ENCODE measurements at regions not wholly inside any gene's neighbourhood (a gene's known extent, or its start where the extent isn't known, plus 50 kb on each side); places are given as distances from the start of the nearest gene placed in this dataset.
A peak's percentile ranks its signal among the peaks of the same experiment; 100 is the strongest.

DNA sequence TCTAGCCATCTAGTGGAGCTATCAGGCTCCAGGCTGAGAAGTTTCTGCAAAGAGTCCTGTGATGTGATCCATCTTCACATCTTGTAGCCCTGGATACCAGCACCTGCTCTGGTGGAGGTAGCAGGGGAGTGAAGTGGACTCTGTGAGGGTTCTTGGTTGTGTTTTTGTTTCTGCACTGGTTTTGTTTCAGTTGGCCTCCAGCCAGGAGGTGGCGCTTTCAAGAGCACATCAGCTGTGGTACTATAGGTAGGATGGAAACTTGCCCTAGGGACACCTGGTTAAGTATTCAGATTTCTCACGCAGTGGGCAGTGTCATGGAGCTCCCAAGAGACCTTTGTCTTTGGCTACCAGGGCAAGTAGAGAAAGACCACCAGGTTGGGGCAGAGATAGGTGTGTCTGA lies 257.5 kb upstream of the SLC7A11 start:
- TF ChIP-seq, protein P1, sequence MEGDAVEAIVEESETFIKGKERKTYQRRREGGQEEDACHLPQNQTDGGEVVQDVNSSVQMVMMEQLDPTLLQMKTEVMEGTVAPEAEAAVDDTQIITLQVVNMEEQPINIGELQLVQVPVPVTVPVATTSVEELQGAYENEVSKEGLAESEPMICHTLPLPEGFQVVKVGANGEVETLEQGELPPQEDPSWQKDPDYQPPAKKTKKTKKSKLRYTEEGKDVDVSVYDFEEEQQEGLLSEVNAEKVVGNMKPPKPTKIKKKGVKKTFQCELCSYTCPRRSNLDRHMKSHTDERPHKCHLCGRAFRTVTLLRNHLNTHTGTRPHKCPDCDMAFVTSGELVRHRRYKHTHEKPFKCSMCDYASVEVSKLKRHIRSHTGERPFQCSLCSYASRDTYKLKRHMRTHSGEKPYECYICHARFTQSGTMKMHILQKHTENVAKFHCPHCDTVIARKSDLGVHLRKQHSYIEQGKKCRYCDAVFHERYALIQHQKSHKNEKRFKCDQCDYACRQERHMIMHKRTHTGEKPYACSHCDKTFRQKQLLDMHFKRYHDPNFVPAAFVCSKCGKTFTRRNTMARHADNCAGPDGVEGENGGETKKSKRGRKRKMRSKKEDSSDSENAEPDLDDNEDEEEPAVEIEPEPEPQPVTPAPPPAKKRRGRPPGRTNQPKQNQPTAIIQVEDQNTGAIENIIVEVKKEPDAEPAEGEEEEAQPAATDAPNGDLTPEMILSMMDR (IDR thresholded peaks at IDR 0.05; ENCODE audit: control insufficient read depth, insufficient read depth, low read depth, low read length, missing control alignments), result no peak
- no peak for DNase-seq (ENCODE audit: low read depth)
- no peak overlapping the region for H3K4me3 ChIP-seq (ENCODE audit: control insufficient read depth, low read depth, low read length)

- H3K4me3 ChIP-seq (ENCODE audit: control insufficient read depth, low read depth, low read length), result no peak overlapping the region
- TF ChIP-seq, protein P1 (IDR thresholded peaks at IDR 0.05; ENCODE audit: control insufficient read depth, insufficient read depth, low read depth, low read length, missing control alignments), result peak; percentile 9
- no peak for DNase-seq (ENCODE audit: low read depth)
These were observed 252.8 kb upstream of the SLC7A11 start for GRCh38 chr4:138494931-138495330.

DNA sequence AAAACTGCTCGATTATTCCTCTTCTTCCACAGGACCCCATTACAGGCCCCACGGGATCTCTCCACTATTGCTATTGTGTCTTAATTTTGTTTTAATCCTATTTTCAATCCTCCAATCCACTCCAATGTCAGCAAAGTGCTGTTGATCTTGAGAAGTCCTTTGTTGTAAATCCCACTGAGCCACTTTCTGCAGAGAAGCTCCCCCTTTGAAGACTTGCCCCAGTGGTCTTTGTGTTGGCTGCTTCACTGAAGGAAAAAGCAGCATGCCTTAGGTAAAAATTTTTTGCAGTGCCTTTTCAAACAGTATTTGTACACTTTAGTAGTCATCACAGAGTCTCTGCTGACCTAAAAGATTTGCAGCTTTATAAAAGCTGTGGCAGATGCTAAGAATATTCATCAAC lies 252.0 kb upstream of the SLC7A11 start:
- no peak overlapping the region for H3K4me3 ChIP-seq (ENCODE audit: control insufficient read depth, low read depth, low read length)
- TF ChIP-seq, protein P1 (IDR thresholded peaks at IDR 0.05; ENCODE audit: control insufficient read depth, insufficient read depth, low read depth, low read length, missing control alignments), result no peak
- no peak for DNase-seq (ENCODE audit: low read depth)

DNA sequence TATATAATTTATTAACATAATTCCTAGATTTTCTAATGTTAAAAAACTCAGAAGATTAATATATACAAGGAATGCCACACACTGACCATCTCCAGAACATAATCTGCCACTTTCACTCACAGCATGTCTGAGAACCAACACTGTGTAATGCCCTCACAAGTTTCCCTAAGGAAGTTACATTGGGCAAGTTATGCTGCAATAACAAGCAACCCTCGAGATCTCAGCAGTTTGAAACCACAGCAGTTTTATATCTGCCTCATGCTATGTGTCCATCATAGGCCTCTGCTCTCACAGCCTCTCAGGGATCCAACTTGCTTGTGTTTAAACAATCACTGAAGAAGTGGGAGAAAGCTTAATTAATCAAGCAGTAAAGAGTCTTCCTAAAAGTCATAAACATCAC lies 250.0 kb upstream of the SLC7A11 start:
- TF ChIP-seq, protein P1 (IDR thresholded peaks at IDR 0.05; ENCODE audit: control insufficient read depth, insufficient read depth, low read depth, low read length, missing control alignments), result no peak
- DNase-seq (ENCODE audit: low read depth), result no peak
- H3K4me3 ChIP-seq (ENCODE audit: control insufficient read depth, low read depth, low read length), result no peak overlapping the region

DNA sequence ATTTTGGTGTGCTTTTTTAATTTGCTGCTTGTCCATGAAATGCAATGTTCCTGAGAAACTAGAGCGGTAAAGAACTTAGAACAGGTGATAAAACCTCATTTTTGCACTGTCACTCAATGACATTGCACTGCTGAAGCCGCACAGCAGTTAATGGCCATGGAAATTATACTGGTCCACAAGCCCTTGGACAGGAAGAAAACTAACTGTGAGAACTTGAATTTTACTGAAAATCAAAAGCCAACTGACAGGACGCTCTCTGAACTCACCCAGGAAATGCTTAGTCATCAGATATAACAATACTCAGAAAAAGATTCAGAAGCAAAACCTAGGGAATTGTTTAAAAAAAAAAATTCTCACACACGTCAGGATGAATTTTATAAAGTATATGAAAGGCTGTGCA lies 246.4 kb upstream of the SLC7A11 start:
- DNase-seq (ENCODE audit: low read depth), result no peak
- no peak overlapping the region for H3K4me3 ChIP-seq (ENCODE audit: control insufficient read depth, low read depth, low read length)
- TF ChIP-seq, protein P1 (IDR thresholded peaks at IDR 0.05; ENCODE audit: control insufficient read depth, insufficient read depth, low read depth, low read length, missing control alignments), result no peak

- DNase-seq (ENCODE audit: low read depth), result no peak
- TF ChIP-seq, protein P1 (IDR thresholded peaks at IDR 0.05; ENCODE audit: control insufficient read depth, insufficient read depth, low read depth, low read length, missing control alignments), result no peak
- no peak overlapping the region for H3K4me3 ChIP-seq (ENCODE audit: control insufficient read depth, low read depth, low read length)
These were observed 245.5 kb upstream of the SLC7A11 start for GRCh38 chr4:138487670-138488069.

GRCh38 chr4:138487230-138487629 lies 245.1 kb upstream of the SLC7A11 start:
- DNase-seq (ENCODE audit: low read depth), result no peak
- TF ChIP-seq, protein P1 (IDR thresholded peaks at IDR 0.05; ENCODE audit: control insufficient read depth, insufficient read depth, low read depth, low read length, missing control alignments), result no peak
- no peak overlapping the region for H3K4me3 ChIP-seq (ENCODE audit: control insufficient read depth, low read depth, low read length)

All from AG09309 (cell line).